ENCODE measurements at regions not wholly inside any gene's neighbourhood (a gene's known extent, or its start where the extent isn't known, plus 50 kb on each side); places are given as distances from the start of the nearest gene placed in this dataset.

GRCh38 chr5:159393854-159394274 is 63.6 kb upstream of the IL12B start:
- TF ChIP-seq CTCF (IDR thresholded peaks at IDR 0.05; ENCODE audit: borderline replicate concordance, extremely low read depth, low read length, poor library complexity, severe bottlenecking) (no peak), EZH2 (IDR thresholded peaks at IDR 0.05; ENCODE audit: borderline replicate concordance, low read depth, low read length, severe bottlenecking) (no peak)
